ENCODE measurements at regions not wholly inside any gene's neighbourhood (a gene's known extent, or its start where the extent isn't known, plus 50 kb on each side); places are given as distances from the start of the nearest gene placed in this dataset.

DNA sequence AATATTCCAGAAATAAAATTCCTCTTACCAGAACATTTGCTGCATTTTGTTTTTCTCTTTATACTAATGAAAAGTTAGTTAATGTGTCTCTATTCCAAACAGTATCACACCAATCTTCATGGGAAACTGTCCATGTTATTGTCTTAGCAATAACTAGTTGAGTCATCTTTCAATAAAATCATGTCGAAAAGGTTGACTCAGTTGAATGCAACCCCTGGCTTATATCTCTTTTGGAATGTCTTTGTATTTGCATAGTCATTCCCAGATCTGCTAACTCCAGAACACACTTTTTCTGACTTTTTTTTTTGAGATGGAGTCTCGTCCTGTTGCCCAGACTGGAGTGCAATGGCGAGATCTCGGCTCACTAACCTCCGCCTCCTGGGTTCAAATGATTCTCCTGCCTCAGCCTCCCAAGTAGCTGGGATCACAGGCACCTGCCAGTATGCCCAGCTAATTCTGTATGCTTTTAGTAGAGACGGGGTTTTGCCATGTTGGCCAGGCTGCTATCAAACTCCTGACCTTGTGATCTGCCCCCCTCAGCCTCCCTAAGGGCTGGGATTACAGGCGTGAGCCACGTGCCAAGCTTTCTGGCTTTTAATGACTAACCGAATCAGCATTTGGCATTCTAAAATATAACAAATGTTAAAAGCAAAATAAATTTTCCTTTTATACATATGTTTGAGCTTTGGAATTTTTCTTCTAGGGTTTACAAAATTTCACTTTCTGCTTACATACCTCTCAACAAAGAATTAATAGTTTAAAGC, 133.2 kb upstream of the GULP1 start:
- TF ChIP-seq, protein P1, sequence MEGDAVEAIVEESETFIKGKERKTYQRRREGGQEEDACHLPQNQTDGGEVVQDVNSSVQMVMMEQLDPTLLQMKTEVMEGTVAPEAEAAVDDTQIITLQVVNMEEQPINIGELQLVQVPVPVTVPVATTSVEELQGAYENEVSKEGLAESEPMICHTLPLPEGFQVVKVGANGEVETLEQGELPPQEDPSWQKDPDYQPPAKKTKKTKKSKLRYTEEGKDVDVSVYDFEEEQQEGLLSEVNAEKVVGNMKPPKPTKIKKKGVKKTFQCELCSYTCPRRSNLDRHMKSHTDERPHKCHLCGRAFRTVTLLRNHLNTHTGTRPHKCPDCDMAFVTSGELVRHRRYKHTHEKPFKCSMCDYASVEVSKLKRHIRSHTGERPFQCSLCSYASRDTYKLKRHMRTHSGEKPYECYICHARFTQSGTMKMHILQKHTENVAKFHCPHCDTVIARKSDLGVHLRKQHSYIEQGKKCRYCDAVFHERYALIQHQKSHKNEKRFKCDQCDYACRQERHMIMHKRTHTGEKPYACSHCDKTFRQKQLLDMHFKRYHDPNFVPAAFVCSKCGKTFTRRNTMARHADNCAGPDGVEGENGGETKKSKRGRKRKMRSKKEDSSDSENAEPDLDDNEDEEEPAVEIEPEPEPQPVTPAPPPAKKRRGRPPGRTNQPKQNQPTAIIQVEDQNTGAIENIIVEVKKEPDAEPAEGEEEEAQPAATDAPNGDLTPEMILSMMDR (IDR thresholded peaks at IDR 0.05; ENCODE audit: insufficient read depth, missing control alignments), result no peak
- FAIRE-seq, result no peak
- no peak for DNase-seq (ENCODE audit: insufficient read length, low spot score)

DNA sequence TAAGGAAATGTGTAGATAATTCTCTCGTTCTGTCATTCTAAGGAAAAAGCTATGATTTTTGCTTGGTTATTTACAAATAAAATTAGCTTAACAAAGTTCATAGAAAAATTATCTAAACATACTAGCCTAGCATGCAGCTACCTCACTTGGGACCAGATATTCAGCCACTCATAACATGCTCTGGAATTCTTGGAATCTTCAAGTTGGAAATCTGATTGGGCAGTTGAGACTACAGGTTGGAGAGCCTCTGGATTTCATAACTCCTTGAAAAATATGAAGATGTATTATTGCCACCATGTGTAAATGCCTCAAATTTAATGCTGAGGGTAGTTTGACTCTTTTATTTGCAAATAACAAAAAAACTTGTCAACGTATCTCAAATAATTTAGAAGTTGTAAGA, 132.2 kb upstream of the GULP1 start:
- FAIRE-seq, result no peak
- DNase-seq (ENCODE audit: insufficient read length, low spot score), result no peak
- TF ChIP-seq, protein P1 (IDR thresholded peaks at IDR 0.05; ENCODE audit: insufficient read depth, missing control alignments), result no peak

DNA sequence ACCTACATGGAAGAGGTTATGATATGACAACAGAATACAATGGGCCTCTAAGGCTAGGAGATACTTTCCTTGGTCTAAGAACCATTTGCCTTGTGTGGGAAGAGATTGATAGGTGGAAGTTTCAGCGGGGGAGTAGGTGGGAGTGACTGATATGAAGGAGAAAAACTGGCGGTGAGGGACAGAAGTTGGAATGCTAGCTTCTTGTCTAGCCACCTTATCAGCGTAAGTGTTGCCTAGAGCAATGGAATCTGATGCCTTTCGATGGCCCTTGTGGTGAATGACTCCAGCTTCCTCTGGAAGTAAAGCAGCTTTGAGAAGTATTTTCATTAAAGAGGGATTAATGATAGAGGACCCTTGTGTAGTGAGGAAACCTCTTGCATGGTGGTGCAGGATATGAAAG, 121.3 kb upstream of the GULP1 start:
- DNase-seq (ENCODE audit: insufficient read length, low spot score) (no peak), FAIRE-seq (no peak)
- TF ChIP-seq, protein P1 (IDR thresholded peaks at IDR 0.05; ENCODE audit: insufficient read depth, missing control alignments), result no peak

DNA sequence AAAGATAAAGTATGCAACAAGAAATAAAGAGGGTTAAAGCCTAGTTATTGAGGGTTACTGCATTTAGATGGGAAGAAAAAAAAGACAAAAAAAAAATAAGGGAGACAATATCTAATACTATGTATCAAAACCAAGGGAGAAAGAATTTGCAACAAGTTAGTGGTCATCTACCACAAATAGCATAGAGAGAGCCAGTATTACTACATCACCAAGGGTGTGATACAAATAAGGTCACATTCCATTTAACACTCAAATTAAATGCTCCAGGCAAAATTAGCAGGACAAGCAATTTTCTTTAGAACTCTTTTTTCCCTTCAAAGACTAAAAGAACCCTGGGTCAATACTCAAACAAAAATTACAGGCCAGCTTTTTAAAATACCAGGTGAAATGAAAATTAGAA, 115.1 kb upstream of the GULP1 start:
- no peak for DNase-seq (ENCODE audit: insufficient read length, low spot score)

DNA sequence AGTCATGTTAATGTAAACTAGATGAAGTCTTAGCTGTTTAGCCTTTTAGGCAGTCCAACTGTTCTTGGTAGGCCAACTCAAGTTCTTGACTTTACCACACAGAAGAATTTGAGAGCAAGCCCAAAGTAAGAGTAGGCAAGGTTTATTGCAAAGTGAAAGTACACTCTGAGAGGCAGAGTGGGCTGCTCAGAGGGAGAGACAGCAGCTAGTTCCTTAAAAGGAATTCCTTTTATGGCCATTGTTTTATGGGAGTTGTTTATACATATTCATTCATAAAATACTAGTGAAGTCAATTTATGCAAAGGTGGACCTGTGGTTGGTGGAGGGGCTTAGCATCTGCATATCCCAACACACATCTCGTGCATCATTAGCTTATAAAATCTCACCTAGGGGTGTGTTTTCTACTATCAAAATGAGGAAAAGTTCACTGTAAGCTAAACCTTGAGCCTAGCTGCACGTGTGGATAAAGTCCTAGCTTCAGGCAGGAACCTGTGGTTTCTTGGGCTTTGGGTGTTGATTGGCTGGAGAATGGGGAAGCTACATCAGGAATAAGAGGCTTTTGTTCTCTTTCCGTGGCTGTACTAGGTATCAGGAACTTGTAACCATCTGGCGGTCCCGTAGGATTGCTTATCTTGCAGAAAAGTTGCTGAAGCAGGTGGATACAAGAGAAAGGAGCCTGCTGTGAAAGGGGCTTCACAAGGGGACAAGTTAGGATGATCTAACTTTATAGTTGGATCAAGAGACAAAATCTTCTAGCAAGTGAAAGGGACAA, 110.4 kb upstream of the GULP1 start:
- TF ChIP-seq, protein P1 (IDR thresholded peaks at IDR 0.05; ENCODE audit: insufficient read depth, missing control alignments), result no peak
- DNase-seq (ENCODE audit: insufficient read length, low spot score) (no peak), FAIRE-seq (no peak)

More for the DNA sequence above, 115.1 kb upstream of the GULP1 start:
- TF ChIP-seq, protein P1 (IDR thresholded peaks at IDR 0.05; ENCODE audit: insufficient read depth, missing control alignments), result no peak
- no peak for FAIRE-seq

DNA sequence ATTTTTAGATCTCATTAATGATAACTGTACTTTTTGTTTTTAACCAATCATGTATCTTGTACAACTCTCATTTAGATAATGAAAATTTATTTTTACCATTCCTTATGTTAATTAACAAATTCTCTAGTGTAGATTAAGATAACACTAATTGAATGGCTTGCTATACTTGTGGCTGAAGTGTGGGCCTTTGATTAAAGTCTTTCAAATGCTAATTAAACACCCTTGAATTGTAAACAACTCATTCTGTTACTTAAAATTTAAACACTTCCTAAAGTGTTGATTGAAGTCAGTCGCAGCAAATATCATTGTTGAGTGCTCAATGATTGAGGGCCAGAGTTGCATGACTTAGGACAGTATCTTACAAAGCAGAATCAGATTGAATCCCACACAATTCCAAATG, 109.8 kb upstream of the GULP1 start:
- TF ChIP-seq, protein P1 (IDR thresholded peaks at IDR 0.05; ENCODE audit: insufficient read depth, missing control alignments), result no peak
- no peak for FAIRE-seq
- no peak for DNase-seq (ENCODE audit: insufficient read length, low spot score)

DNA sequence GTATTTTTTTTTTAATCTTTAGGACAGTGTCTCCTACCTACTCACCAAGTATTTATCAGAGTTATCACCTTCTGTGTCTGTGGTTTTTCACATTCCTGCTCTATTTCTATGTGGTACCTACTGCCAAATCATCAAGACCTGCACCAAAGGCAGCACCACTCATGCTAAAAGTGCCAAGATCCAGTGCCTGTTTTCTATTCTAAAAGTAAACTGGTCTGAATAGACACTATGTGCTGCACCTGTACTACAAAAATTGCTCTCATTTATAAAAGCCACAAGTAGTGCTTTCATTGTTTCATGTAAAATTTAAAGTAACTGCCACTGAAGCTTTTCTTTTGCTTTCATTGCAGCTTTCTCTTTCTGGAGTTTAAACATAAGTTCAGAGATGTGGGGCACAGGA, 103.9 kb upstream of the GULP1 start:
- no peak for FAIRE-seq
- no peak for DNase-seq (ENCODE audit: insufficient read length, low spot score)
- TF ChIP-seq, protein P1 (IDR thresholded peaks at IDR 0.05; ENCODE audit: insufficient read depth, missing control alignments), result no peak
